Mammary epithelial cell (primary cell): ENCODE measurements at regions not wholly inside any gene's neighbourhood (a gene's known extent, or its start where the extent isn't known, plus 50 kb on each side); places are given as distances from the start of the nearest gene placed in this dataset.
"Not testable (repeated sequence)": the region's sequence is repeated elsewhere in the genome, so short reads cannot be mapped to it uniquely, and the experiment has no call there.

Experiments used
- CTCF ChIP-seq, 2 donors: IDR thresholded peaks in 1 of 2; conservative IDR thresholded peaks in 1 of 2; 2 replicates each; pipeline ENCODE4 v1.5.1; 2011 to 2012; ENCODE audit warnings: inconsistent platforms in 2 of 2, low read length in 2 of 2, mild to moderate bottlenecking in 2 of 2, control low read depth in 1 of 2, low read depth in 1 of 2; ENCODE audit not compliant: insufficient read depth in 1 of 2; ENCODE audit errors: extremely low read depth in 1 of 2
- EZH2 ChIP-seq: IDR thresholded peaks from 2 replicates; pipeline ENCODE4 v1.6.1; 2012; ENCODE audit warnings: low read length, inconsistent platforms, borderline replicate concordance

- not testable (repeated sequence) for TF ChIP-seq CTCF (conservative IDR thresholded peaks at IDR 0.05 in 1 of 2, IDR thresholded peaks at IDR 0.05 in 1 of 2; ENCODE audit: extremely low read depth in 1 of 2, insufficient read depth in 1 of 2, low read depth in 1 of 2, low read length in 2 of 2); EZH2
Measured at GRCh38 chr20:26251376-26251775, 554.7 kb upstream of the ZNF337 start.
